ENCODE measurements at regions not wholly inside any gene's neighbourhood (a gene's known extent, or its start where the extent isn't known, plus 50 kb on each side); places are given as distances from the start of the nearest gene placed in this dataset.

DNA sequence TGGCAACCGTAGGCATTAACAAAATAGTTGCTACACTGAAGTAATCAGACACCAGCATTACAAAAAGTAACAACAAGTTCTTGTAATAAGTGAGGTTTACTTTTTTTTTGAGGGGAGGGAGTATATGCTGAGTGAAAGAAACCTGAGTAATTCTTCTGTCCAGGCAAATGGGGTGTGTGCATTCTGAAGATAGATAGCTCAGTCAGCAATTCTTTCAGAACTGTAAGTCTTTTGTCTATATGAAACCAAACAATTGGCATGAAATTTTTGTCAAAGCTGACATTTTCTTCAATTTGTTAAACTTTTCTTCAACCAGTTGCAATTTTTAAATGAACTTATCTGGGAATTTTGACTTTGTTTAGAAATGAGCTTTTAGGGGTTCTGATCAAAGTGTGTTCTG lies 208.1 kb upstream of the THSD7B start:
- DNase-seq: no peak

DNA sequence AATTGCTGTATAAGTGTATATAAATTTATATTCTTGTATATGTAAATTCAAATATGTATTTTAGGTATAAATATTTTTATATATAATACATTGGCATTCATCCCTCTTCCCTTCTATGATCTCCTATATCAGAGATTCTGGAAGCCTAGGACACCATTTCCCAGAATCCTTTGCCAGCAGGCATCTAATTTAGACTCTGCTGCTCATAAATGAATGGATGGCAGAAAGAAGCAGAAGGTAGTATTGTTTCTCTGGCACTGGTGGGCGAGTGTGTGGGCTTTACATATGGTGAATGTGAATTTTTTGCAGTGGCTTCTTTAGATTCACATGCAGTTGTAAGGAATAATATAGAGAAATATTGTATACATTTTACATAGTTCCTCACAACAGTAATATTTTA lies 215.2 kb upstream of the THSD7B start:
- no peak for DNase-seq

DNA sequence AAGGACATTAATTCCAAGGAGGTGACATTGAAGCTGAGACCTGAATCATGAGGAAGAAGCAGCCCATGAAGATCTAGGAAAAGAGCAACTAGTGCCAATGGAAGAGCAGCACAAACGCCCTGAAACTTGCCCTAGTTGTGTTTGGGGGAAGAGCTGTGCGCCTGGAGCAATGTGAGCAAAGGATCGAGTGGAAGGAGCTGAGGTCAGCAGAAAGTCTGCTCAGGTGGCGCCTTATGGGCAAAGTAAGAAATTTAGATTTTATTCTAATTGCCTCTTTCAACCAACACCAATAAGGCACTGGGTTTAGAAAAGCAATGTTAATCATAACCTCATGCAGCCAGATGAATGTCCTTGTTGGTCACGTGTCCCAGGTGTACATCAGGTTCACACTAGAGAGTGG lies 226.0 kb upstream of the THSD7B start:
- DNase-seq: no peak

DNA sequence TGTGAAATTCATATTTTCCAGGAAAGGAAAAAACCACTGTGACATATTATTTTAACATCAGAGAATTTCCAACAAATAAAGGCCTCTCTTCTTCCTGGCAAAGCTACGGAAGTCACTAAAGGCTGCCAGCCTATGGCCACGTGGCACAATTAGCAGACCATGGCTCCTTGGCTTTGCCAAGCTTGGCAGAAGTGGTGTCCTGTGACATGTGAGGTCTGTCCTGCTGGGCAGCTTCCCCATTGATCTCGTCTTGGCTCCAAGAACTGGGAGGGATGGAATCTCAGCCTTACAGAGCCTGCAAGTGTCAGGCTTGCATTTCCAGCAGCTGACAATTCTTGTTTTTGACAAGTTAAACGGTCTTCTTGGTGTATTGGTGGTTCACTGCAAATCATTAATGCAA lies 226.9 kb upstream of the THSD7B start:
- no peak for DNase-seq

DNA sequence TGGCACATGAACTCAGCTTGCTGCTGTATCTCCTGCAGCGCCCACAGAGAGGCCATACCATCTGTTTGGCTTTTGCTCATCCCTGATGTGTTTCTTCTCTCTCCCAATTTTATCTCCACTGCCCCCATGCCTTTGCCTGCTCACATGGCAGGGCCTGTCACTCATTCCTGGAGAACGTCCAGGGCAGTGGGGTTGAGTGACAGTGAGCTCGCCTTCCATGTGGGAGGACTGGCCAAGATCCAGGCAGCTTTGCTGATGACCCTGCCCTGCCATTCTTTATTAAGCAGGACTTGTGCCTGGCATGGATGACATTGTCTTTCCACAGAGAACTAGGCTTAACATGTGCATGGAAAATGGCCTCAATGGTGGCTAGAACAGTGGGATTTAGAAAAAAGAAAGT lies 230.5 kb upstream of the THSD7B start:
- no peak for DNase-seq

DNA sequence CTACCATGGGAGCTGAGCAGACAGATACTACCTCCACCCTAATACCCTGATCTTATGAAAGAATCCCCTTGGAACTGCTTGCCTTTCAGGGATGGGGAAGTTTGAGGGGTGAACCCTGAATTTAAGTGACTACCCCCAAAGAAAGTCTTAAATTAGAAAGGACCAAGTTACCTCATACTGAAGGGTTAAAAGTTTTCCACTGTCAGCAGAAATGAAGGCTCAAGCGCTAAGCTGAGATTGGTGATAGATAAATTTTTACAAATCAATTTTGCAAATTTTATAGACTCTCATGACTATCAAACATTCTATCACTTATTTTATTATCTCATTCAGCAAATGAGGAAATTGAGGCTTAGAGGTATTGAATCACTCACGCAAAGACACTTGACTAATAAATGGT lies 233.2 kb upstream of the THSD7B start:
- no peak for DNase-seq

DNA sequence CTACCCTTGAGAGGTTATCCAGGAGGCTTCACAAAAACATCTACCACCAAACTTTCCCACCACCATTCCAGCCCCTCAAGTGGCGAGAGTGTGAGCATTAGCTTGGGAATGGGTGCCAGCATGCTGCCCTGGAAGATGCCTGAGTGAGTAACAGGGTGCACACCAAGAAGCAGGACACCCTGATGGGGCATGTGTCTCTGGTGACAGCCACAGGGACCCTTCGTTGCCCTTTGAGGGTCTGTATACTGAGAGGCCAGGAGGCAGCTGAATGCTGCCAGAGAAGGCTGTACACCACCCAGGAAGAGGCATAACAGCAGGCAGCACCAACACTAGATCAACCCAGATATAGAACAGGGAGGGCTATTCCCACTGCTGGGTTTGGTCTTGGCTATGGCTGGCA lies 233.6 kb upstream of the THSD7B start:
- DNase-seq: no peak

DNA sequence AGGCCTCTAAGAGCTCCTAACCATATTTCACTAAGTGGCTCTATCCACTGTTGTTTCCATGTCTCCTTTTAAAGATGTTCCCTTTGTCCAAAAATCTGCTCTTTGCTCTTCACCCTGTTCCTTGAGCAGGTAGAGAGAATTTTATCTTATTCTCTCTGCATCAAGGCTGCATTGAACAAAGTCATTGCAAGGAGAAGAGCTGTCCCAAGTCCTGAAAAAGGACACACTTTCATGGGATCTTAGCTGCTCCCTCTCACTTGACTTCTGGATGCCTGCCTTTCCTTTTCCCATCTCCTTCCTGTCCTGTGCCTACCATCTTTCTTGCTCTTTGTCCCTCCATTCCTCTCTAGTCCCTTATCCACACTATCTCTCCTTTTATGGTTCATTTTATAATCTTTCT lies 235.2 kb upstream of the THSD7B start:
- no peak for DNase-seq

DNA sequence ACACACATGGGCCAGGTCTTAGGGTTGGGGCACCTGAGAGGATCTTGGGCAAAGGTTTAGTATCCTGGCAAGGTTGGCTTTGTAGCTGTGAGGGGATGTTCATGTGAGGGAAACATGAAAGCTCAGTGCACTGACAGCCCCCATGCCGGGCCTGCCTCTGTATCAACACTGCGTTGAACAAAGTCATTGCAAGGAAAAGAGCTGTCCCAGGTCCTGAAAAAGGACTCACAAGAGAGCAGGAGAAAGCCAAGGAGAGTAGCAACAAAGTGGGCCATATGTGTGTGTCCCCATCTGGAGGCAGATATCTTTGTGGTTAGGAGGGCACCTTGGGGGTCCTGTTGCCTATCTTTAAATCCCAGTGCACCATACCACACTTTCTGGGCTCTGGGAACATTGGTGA lies 237.8 kb upstream of the THSD7B start:
- peak; percentile 2 for DNase-seq

DNA sequence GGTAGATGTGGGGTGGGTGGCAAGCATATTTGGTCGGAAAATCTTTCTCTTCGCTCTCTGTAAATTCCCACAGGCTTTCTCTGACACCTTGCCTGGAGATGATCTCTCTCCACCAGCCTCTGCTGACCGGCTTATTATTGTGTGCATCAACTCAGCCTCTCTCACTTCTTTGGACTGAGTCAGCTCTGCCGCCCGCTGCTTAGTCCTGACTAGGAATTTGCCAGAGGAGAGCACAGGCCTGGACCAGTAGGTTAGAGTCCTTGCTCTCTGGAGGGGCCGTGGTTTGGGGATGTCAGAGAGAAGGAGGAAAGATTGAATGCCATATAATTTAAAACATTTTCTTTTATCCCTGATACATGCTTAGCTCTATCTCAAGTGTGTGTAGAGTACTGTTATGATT lies 242.6 kb upstream of the THSD7B start:
- DNase-seq: no peak

DNA sequence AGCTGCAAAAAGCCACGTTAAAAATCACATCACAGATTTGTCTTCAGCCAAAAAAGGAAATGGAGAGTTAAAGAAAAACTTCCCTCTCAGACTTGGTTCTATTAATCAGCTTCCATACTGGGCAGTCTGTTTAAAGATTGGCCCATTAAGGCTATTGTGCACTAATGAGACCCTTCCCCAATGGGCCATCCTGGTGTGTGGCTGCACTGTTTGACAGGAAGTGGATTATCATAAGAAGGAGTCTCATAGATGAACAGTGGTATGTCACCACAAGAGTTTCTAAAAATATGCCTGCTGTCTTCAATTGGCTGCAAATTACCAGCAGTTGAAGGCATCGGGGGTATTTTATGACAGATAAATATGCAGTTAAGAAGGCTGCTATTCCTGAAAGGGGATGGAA lies 247.6 kb upstream of the THSD7B start:
- DNase-seq: no peak

DNA sequence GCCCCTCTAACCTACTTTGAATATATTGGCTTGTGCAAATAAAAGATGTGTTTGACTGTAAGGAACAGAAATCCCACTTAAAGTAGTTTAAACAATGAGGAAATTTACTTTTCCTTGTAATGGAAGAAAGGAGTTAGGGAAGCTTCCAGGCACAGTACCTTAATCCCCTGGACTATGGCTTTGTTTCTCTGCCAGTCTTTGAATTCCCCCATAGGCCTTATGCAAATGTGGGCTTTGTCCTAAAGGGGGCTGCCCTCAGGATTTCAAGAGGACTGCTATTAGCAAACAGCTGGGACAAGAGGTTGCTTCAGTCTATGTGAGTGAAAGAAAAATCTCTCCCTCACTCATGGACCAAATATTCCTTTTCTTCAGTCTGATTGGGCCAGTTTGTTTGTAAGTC lies 255.1 kb upstream of the THSD7B start:
- DNase-seq: no peak

DNA sequence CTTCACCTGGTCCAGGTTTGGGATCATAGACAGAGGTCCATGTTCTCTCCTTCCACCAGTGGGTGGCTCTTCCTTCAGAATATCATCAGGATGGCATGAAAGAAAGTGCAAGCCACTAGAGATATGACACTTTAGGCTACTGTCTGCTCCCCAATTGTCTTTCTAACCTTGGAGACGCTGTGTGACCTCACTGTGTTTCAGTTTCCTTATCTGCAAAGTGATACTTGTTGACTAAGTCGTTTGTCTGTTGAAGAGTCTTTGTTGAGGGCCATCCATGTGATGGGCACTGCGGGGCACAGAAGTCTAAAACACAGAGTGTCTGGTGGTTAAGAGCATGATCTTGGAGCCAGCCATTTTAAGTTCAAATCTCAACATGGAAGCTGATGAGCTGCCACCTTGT lies 259.9 kb upstream of the THSD7B start:
- DNase-seq: no peak

DNA sequence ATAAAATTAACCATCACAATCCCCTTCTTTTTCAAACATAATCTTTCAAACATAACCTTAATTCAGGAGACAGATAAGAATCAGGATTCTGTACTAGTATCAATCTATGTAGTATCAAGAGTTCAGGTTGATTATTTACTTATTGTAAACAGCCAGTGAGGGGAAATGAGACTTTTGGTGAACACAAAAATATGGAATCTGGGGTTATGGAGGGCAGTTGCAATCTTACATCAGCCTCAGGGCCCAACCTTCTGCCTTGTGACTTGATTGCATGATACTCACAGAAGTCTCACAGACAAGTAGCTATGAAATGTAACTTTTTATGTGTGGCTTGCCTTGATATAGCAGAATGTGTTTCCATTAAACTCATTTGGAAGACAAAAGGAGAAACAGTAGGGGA lies 262.7 kb upstream of the THSD7B start:
- DNase-seq: no peak

DNA sequence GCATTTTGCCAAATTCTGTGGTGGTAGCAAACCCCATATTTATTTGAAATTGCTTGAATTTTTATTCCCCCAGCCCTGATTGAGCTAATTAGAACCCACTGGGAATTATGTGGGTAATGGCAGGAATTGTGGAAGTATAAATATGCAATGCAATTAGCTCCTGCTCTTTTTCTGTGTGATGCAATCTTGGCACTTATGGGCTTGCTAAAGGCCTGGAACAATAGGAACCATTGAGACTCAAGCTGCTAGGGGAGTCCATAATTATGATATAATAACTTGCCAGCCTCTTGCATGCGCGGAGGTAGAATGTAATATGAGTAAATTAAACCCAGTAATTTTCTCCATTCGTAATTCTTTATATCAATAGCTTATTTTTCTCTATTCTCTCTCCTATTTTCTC lies 267.6 kb upstream of the THSD7B start:
- DNase-seq: no peak

DNA sequence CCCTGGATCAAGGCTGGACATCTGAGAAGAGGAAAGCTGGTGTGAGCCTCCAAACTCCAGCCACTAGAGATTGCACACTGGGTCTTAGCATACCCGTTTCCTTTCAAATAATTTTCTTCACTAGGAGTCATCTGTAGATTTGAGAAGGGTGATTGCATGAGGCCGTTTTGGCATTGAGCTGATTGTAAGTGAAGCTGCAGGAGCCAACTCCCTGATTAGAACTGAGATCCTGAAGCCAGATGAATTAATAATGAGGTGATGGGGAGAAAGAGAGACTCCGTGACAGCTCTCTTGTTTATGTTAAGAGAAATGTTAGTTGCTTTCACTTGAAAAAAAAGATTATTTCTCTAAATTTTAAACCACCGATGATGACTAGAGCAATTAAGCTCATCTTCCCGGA lies 268.4 kb upstream of the THSD7B start:
- DNase-seq: no peak

DNA sequence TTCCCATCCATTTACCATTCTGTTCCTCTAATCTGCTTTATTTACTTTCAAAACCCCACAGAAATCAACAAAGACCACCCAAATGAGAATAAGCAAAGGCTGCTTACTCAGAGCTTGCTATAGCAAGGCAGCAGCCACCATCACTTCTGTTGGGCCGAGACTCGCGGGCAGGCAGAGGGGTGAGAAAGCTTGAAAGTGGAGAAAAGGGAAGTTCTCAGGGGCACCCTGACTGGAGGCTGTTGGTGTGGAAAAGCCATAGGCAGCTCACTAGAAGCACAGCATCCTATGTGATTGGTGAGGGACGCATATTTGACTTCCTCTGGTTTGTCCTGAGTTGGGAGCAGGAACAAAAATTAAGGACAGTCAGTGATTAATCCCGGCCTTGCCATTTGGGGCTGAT lies 269.7 kb upstream of the THSD7B start:
- DNase-seq: no peak

DNA sequence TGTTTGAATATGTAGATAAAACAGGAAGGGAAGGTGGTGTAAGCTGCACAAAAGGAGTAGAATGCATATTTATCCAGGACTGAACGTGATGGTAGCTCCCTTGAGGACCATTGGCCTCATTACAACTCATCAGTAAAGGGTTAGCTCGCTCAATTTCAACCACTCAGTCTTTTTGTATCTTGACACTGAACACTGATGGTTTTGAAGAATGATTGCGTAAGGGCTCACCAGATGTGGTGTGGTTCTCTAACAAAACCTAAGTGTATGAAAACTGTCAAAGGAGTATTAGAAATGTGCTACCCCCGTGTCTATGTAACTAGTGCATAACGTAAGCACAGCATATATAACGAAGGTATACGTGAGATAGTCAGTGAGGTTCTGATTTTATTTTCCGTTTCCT lies 272.4 kb upstream of the THSD7B start:
- DNase-seq: no peak

DNA sequence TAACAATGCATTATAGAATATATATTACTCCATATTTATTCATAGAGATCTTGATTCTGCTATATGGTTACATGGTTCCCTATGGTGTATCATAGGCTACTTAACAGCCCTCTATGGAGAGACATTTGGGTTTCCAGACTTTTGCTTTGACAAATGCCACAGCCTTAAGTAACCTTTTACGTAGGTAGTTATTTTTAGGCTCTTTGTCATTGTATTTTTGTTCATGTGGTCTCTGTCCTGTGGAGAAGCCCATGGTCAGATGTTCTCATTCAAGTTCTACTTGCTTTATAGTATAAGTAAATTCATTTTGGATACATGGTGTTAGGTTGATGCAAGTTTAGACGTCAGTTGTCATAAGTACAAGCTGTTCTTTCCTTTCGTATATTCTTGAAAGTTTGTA lies 275.2 kb upstream of the THSD7B start:
- no peak for DNase-seq

DNA sequence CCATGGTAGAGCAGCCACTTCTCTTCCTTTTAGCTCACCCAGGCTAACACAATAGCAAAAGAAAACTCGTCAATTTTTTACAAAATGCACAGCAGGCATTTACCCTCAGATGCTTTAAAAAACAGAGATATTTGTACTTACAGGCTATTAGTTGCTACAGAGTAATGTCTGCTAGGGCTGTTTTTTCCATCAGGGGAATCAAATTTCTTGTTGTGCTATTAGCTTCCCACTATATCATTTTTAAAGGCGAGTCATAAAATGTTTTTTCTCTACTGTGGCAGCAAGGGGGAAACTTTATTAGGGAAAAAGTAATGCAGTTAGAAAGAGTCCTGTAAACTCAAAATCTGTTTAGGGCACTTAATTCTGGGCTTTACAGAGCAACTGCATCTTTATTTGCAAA lies 277.9 kb upstream of the THSD7B start:
- no peak for DNase-seq

DNA sequence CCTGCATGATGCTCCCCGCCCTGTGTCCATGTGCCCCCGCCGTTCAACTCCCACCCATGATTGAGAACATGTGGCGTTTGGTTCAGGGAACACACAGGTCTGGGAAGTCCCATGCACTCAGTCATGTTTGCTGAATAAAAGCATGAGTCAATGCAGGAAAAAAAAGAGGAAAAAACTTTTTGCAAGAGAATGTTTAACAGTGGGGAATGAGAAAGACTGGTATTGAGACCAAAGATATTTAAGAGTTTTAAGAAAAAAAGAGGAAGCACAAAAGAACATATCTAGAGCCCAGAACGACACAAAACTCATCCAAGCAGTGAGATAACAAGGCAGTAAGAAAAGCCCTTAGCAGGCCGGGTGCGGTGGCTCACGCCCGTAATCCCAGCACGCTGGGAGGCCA lies 279.2 kb upstream of the THSD7B start:
- DNase-seq: no peak

DNA sequence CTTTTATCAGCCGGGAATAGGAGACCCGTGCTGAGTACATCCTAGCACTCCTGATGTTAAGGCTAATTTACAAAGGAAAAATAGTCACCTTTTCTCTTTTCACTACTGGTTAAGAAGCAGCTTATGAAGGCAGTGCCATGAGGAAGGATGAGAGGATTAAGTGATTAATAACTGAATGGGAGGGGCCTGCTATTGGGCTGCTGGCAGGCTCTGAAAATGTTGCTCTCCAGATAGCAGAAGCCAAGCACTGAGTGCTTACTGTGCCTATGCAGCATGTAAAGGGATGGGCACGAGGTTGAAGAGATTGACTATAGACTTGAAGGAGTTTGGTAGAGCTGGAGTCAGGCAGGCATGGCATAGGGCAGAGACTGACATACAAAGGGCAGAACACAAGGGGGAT lies 282.4 kb upstream of the THSD7B start:
- DNase-seq: no peak

DNA sequence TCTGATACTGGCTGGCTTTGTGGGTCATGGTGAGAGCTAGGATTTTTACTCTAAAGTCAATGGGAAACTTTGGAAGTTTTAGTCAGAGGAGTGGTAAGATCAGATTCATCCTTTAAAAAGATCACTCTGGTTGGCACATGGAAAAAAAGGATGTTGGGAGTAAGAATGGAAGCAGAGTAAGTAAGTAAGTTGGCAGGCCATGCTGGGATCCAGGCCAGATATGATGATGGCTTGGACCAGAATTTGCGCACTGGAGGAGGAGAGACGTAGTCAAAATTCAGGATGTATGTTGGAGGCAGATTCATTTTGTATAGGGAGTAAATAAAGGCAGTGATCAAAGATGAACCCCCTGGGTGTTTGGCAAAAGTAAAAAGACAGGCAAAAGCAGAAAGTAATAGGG lies 283.3 kb upstream of the THSD7B start:
- DNase-seq: no peak

DNA sequence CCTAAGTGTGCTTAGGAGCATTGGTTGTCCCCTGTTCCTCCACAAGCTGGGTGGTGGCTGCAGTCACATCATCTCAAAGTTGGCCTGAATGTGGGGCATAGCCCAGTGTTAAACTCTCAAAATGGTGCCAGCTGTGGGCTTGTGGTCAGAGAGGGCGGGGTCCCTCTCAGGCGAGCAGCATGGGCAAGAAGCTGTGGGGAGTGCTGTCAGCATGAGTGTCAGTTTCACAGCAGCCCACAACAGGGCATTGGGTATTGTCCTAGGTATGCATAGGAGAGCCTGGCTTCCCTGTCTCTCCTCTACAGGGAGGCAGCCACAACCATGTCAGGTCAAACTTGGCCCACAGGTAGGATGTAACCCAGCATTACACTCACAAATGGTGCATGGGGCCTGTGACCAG lies 285.6 kb upstream of the THSD7B start:
- no peak for DNase-seq

DNA sequence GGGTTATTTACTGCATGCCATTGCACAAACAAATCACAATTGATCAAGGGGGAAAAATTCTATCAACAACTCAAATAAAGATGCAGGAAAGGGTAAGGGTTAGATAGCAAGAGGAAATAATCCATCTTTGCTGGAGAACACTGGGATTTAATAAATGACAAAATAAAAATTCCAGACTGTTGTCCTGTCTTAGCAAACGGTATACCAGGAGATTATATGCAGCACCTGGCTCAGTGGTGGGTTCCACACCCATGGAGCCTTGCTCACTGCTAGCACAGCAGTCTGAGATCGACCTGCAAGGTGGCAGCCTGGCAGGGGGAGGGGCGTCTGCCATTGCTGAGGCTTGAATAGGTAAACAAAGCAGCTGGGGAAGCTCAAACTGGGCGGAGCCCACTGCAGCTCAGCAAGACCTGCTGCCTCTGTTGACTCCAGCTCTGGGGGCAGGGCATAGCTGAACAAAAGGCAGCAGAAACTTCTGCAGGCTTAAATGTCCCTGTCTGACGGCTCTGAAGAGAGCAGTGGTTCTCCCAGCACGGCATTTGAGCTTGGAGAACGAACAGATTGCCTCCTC lies 296.5 kb upstream of the THSD7B start:
- no peak for DNase-seq

DNA sequence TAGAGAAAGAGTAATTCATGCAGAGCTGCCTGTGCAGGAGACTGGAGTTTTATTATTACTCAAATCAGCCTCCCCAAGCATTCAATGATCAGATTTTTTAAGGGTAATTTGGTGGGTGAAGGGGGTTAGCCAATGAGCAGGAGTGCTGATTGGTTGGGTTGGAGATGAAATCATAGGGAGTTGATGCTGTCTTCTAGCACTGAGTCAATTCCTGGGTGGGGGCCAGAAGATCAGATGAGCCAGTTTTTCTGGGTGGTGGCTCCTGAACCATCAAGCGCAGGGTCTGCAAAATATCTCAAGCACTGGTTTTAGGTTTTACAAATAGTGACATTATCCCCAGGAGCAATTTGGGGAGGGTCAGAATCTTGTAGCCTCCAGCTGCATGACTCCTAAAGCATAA lies 312.8 kb upstream of the THSD7B start:
- no peak for DNase-seq

Measured in EL (cell line).